ENCODE measurements at regions not wholly inside any gene's neighbourhood (a gene's known extent, or its start where the extent isn't known, plus 50 kb on each side); places are given as distances from the start of the nearest gene placed in this dataset.

- DNase-seq: no peak
These were observed 332.5 kb upstream of the CAMK1G start for GRCh38 chr1:209250861-209251636.

- DNase-seq: no peak
These were observed 326.7 kb upstream of the CAMK1G start for GRCh38 chr1:209256766-209257350.

GRCh38 chr1:209257454-209257853 lies 326.1 kb upstream of the CAMK1G start:
- DNase-seq: no peak

- no peak for DNase-seq
These were observed 323.4 kb upstream of the CAMK1G start for GRCh38 chr1:209260136-209260535.

GRCh38 chr1:209262631-209263030 lies 320.9 kb upstream of the CAMK1G start:
- DNase-seq: no peak

GRCh38 chr1:209265301-209265700 lies 318.2 kb upstream of the CAMK1G start:
- no peak for DNase-seq

- DNase-seq: no peak
These were observed 316.8 kb upstream of the CAMK1G start for GRCh38 chr1:209266590-209267205.

GRCh38 chr1:209267968-209268367 lies 315.5 kb upstream of the CAMK1G start:
- DNase-seq: no peak

- no peak for DNase-seq
These were observed 315.0 kb upstream of the CAMK1G start for GRCh38 chr1:209268479-209268878.

GRCh38 chr1:209276321-209276720 lies 307.2 kb upstream of the CAMK1G start:
- no peak for DNase-seq

- no peak for DNase-seq
These were observed 305.9 kb upstream of the CAMK1G start for GRCh38 chr1:209277662-209278061.

GRCh38 chr1:209291715-209292114 lies 291.8 kb upstream of the CAMK1G start:
- no peak for DNase-seq

GRCh38 chr1:209302779-209303568 lies 280.5 kb upstream of the CAMK1G start:
- DNase-seq: no peak

GRCh38 chr1:209304166-209304565 lies 279.3 kb upstream of the CAMK1G start:
- no peak for DNase-seq

- no peak for DNase-seq
These were observed 278.1 kb upstream of the CAMK1G start for GRCh38 chr1:209305221-209305954.

GRCh38 chr1:209307846-209308245 lies 275.7 kb upstream of the CAMK1G start:
- no peak for DNase-seq

GRCh38 chr1:209309198-209309597 lies 274.3 kb upstream of the CAMK1G start:
- no peak for DNase-seq

- no peak for DNase-seq
These were observed 271.7 kb upstream of the CAMK1G start for GRCh38 chr1:209311770-209312169.

- DNase-seq: no peak
These were observed 266.6 kb upstream of the CAMK1G start for GRCh38 chr1:209316929-209317328.

GRCh38 chr1:209318181-209319056 lies 265.1 kb upstream of the CAMK1G start:
- DNase-seq: no peak

GRCh38 chr1:209319057-209319432 lies 264.5 kb upstream of the CAMK1G start:
- DNase-seq: no peak

GRCh38 chr1:209319549-209319948 lies 264.0 kb upstream of the CAMK1G start:
- no peak for DNase-seq
